Islet precursor cell (in vitro differentiated cells): ENCODE measurements at regions not wholly inside any gene's neighbourhood (a gene's known extent, or its start where the extent isn't known, plus 50 kb on each side); places are given as distances from the start of the nearest gene placed in this dataset.
A peak's percentile ranks its signal among the peaks of the same experiment; 100 is the strongest.

ENCODE experiments used
- DNase-seq: peaks from one replicate; pipeline ENCODE4 v3.0.0-alpha.2; 2018

GRCh38 chr4:101563126-101563525 lies 215.8 kb upstream of the PPP3CA start:
- DNase-seq: no peak

GRCh38 chr4:101556842-101557241 lies 209.5 kb upstream of the PPP3CA start:
- no peak for DNase-seq

GRCh38 chr4:101555341-101555880 lies 208.1 kb upstream of the PPP3CA start:
- DNase-seq: no peak

- no peak for DNase-seq
These were observed 193.0 kb upstream of the PPP3CA start for GRCh38 chr4:101540336-101540735.

- no peak for DNase-seq
These were observed 181.2 kb upstream of the PPP3CA start for GRCh38 chr4:101528526-101528925.

- DNase-seq: no peak
These were observed 179.9 kb upstream of the PPP3CA start for GRCh38 chr4:101527188-101527587.

GRCh38 chr4:101515566-101515965 lies 168.2 kb upstream of the PPP3CA start:
- no peak for DNase-seq

GRCh38 chr4:101515099-101515498 lies 167.8 kb upstream of the PPP3CA start:
- DNase-seq: no peak

- no peak for DNase-seq
These were observed 165.1 kb upstream of the PPP3CA start for GRCh38 chr4:101512416-101512815.

- no peak for DNase-seq
These were observed 154.1 kb upstream of the PPP3CA start for GRCh38 chr4:101501421-101501820.

- no peak for DNase-seq
These were observed 153.4 kb upstream of the PPP3CA start for GRCh38 chr4:101500742-101501141.

- no peak for DNase-seq
These were observed 127.9 kb upstream of the PPP3CA start for GRCh38 chr4:101475246-101475645.

- DNase-seq: no peak
These were observed 123.9 kb upstream of the PPP3CA start for GRCh38 chr4:101471201-101471600.

- DNase-seq: peak; percentile 56
These were observed 117.3 kb upstream of the PPP3CA start for GRCh38 chr4:101464596-101464995.

- DNase-seq: peak; percentile 50
These were observed 111.6 kb upstream of the PPP3CA start for GRCh38 chr4:101458914-101459313.

- DNase-seq: no peak
These were observed 111.1 kb upstream of the PPP3CA start for GRCh38 chr4:101458473-101458872.

- no peak for DNase-seq
These were observed 103.8 kb upstream of the PPP3CA start for GRCh38 chr4:101451086-101451485.

- no peak for DNase-seq
These were observed 94.1 kb upstream of the PPP3CA start for GRCh38 chr4:101441446-101441845.

GRCh38 chr4:101439926-101440325 lies 92.6 kb upstream of the PPP3CA start:
- DNase-seq: no peak

- no peak for DNase-seq
These were observed 74.1 kb upstream of the PPP3CA start for GRCh38 chr4:101421386-101421785.

GRCh38 chr4:101420661-101421060 lies 73.3 kb upstream of the PPP3CA start:
- no peak for DNase-seq

GRCh38 chr4:101419336-101420135 lies 72.2 kb upstream of the PPP3CA start:
- DNase-seq: no peak

GRCh38 chr4:101418466-101418865 lies 71.1 kb upstream of the PPP3CA start:
- DNase-seq: no peak

GRCh38 chr4:101418055-101418454 lies 70.7 kb upstream of the PPP3CA start:
- DNase-seq: no peak

GRCh38 chr4:101417046-101417445 lies 69.7 kb upstream of the PPP3CA start:
- no peak for DNase-seq
